ENCODE measurements at regions not wholly inside any gene's neighbourhood (a gene's known extent, or its start where the extent isn't known, plus 50 kb on each side); places are given as distances from the start of the nearest gene placed in this dataset.
"Not testable (repeated sequence)": the region's sequence is repeated elsewhere in the genome, so short reads cannot be mapped to it uniquely, and the experiment has no call there.

GRCh38 chr14:89093083-89093730 is 268.8 kb downstream of the TTC8 start:
- no peak overlapping the region for H3K4me3 ChIP-seq (ENCODE audit: low read depth, low read length)

GRCh38 chr14:89095036-89095435 is 270.6 kb downstream of the TTC8 start:
- no peak overlapping the region for H3K4me3 ChIP-seq (ENCODE audit: low read depth, low read length)
- no peak for DNase-seq (ENCODE audit: low read depth)
- no peak for TF ChIP-seq CTCF (IDR thresholded peaks at IDR 0.05; ENCODE audit: low read depth, low read length, missing control alignments)

More at GRCh38 chr14:89093083-89093730, 268.8 kb downstream of the TTC8 start:
- no peak for DNase-seq (ENCODE audit: low read depth)
- no peak for TF ChIP-seq CTCF (IDR thresholded peaks at IDR 0.05; ENCODE audit: low read depth, low read length, missing control alignments)

GRCh38 chr14:89096946-89097345 is 272.5 kb downstream of the TTC8 start:
- H3K4me3 ChIP-seq (ENCODE audit: low read depth, low read length) = no peak overlapping the region
- no peak for DNase-seq (ENCODE audit: low read depth)
- TF ChIP-seq CTCF (IDR thresholded peaks at IDR 0.05; ENCODE audit: low read depth, low read length, missing control alignments) = no peak

GRCh38 chr14:89098254-89098653 is 273.8 kb downstream of the TTC8 start:
- H3K4me3 ChIP-seq (ENCODE audit: low read depth, low read length) = no peak overlapping the region
- no peak for TF ChIP-seq CTCF (IDR thresholded peaks at IDR 0.05; ENCODE audit: low read depth, low read length, missing control alignments)
- no peak for DNase-seq (ENCODE audit: low read depth)

- not testable (repeated sequence) for DNase-seq (ENCODE audit: low read depth)
Measured at GRCh38 chr14:89104171-89104817, 279.8 kb downstream of the TTC8 start.

GRCh38 chr14:89104861-89105260 is 280.4 kb downstream of the TTC8 start:
- not testable (repeated sequence) for H3K4me3 ChIP-seq (ENCODE audit: low read depth, low read length); DNase-seq (ENCODE audit: low read depth)

More at GRCh38 chr14:89104171-89104817, 279.8 kb downstream of the TTC8 start:
- H3K4me3 ChIP-seq (ENCODE audit: low read depth, low read length) = not testable (repeated sequence)
